AG08396 (cell line): ENCODE measurements at regions not wholly inside any gene's neighbourhood (a gene's known extent, or its start where the extent isn't known, plus 50 kb on each side); places are given as distances from the start of the nearest gene placed in this dataset.
A peak's percentile ranks its signal among the peaks of the same experiment; 100 is the strongest.
"Not testable (repeated sequence)": the region's sequence is repeated elsewhere in the genome, so short reads cannot be mapped to it uniquely, and the experiment has no call there.

Experiments used
- DNase-seq: peaks from one replicate; pipeline ENCODE4 v3.0.0; 2012; ENCODE audit warnings: low spot score, mixed read lengths

- no peak for DNase-seq
These were observed 404.5 kb upstream of the ASIC2 start for GRCh38 chr17:33697557-33697956.

GRCh38 chr17:33701910-33702309 lies 408.8 kb upstream of the ASIC2 start:
- DNase-seq, result no peak

GRCh38 chr17:33704856-33705255 lies 411.8 kb upstream of the ASIC2 start:
- DNase-seq, result no peak

- DNase-seq, result no peak
These were observed 416.8 kb upstream of the ASIC2 start for GRCh38 chr17:33709881-33710280.

- DNase-seq, result no peak
These were observed 419.0 kb upstream of the ASIC2 start for GRCh38 chr17:33712120-33712519.

GRCh38 chr17:33716957-33717356 lies 423.9 kb upstream of the ASIC2 start:
- no peak for DNase-seq

GRCh38 chr17:33723736-33724135 lies 430.6 kb upstream of the ASIC2 start:
- not testable (repeated sequence) for DNase-seq

- peak; percentile 41 for DNase-seq
These were observed 432.7 kb upstream of the ASIC2 start for GRCh38 chr17:33725675-33726271.

- DNase-seq, result no peak
These were observed 437.0 kb upstream of the ASIC2 start for GRCh38 chr17:33730131-33730530.

GRCh38 chr17:33732116-33732515 lies 439.0 kb upstream of the ASIC2 start:
- no peak for DNase-seq

- DNase-seq, result no peak
These were observed 446.6 kb upstream of the ASIC2 start for GRCh38 chr17:33739714-33740113.

- no peak for DNase-seq
These were observed 452.1 kb upstream of the ASIC2 start for GRCh38 chr17:33745047-33745760.

- no peak for DNase-seq
These were observed 456.1 kb upstream of the ASIC2 start for GRCh38 chr17:33749171-33749570.

GRCh38 chr17:33750943-33751701 lies 458.0 kb upstream of the ASIC2 start:
- DNase-seq, result peak; percentile 71

GRCh38 chr17:33751702-33752065 lies 458.6 kb upstream of the ASIC2 start:
- no peak for DNase-seq

- no peak for DNase-seq
These were observed 460.4 kb upstream of the ASIC2 start for GRCh38 chr17:33753452-33753851.

GRCh38 chr17:33756021-33756420 lies 462.9 kb upstream of the ASIC2 start:
- no peak for DNase-seq

- no peak for DNase-seq
These were observed 472.8 kb upstream of the ASIC2 start for GRCh38 chr17:33765871-33766270.

- DNase-seq, result no peak
These were observed 473.6 kb upstream of the ASIC2 start for GRCh38 chr17:33766721-33767120.

GRCh38 chr17:33769066-33769465 lies 476.0 kb upstream of the ASIC2 start:
- DNase-seq, result no peak

- DNase-seq, result no peak
These were observed 478.8 kb upstream of the CCL2 start for GRCh38 chr17:33776304-33776703.

- DNase-seq, result no peak
These were observed 478.2 kb upstream of the CCL2 start for GRCh38 chr17:33776903-33777302.

- DNase-seq, result no peak
These were observed 477.4 kb upstream of the CCL2 start for GRCh38 chr17:33777674-33778073.
